Erythroblast (primary cell): ENCODE measurements at regions not wholly inside any gene's neighbourhood (a gene's known extent, or its start where the extent isn't known, plus 50 kb on each side); places are given as distances from the start of the nearest gene placed in this dataset.

Experiments
- GATA1 ChIP-seq: IDR thresholded peaks from 2 replicates; pipeline ENCODE4 v1.6.1; 2011; ENCODE audit warnings: low read depth, mild to moderate bottlenecking, control low read depth, low read length, moderate library complexity
- POLR2A ChIP-seq: IDR thresholded peaks from 2 replicates; pipeline ENCODE4 v1.6.1; 2011; ENCODE audit warnings: mild to moderate bottlenecking, low read length

GRCh38 chr14:23883684-23884540, 69.7 kb upstream of the DHRS4 start:
- TF ChIP-seq POLR2A (no peak), GATA1 (no peak)
